Glutamatergic neuron (in vitro differentiated cells): ENCODE measurements at regions not wholly inside any gene's neighbourhood (a gene's known extent, or its start where the extent isn't known, plus 50 kb on each side); places are given as distances from the start of the nearest gene placed in this dataset.

Experiments
- DNase-seq: peaks from one replicate; pipeline ENCODE4 v3.0.0; 2022
- H3K27ac Mint-ChIP-seq: one replicate; pipeline ENCODE4 v1.8.0; 2020; ENCODE audit warnings: mild to moderate bottlenecking, mixed read lengths, inconsistent platforms; ENCODE audit not compliant: unreplicated experiment
- H3K27me3 Mint-ChIP-seq: one replicate; pipeline ENCODE4 v1.8.0; 2020; ENCODE audit warnings: mild to moderate bottlenecking, moderate library complexity, mixed read lengths, inconsistent platforms; ENCODE audit not compliant: unreplicated experiment
- H3K36me3 Mint-ChIP-seq: one replicate; pipeline ENCODE4 v1.8.0; 2020; ENCODE audit warnings: mild to moderate bottlenecking, mixed read lengths, inconsistent platforms; ENCODE audit not compliant: unreplicated experiment
- H3K4me1 Mint-ChIP-seq: one replicate; pipeline ENCODE4 v1.8.0; 2020; ENCODE audit warnings: mild to moderate bottlenecking, low read depth, mixed read lengths, inconsistent platforms; ENCODE audit not compliant: unreplicated experiment
- H3K4me3 Mint-ChIP-seq: one replicate; pipeline ENCODE4 v1.8.0; 2020; ENCODE audit warnings: mild to moderate bottlenecking, mixed read lengths, inconsistent platforms; ENCODE audit not compliant: unreplicated experiment
- H3K9me3 Mint-ChIP-seq: one replicate; pipeline ENCODE4 v1.8.0; 2020; ENCODE audit warnings: mild to moderate bottlenecking, moderate library complexity, mixed read lengths, inconsistent platforms; ENCODE audit not compliant: unreplicated experiment
- TF ChIP-seq, protein P1 (sequence below): fragments of 200-600 bp; sonication (generic); IDR thresholded peaks from one replicate; pipeline ENCODE4 v1.5.0; 2021; ENCODE audit not compliant: partially characterized antibody, unreplicated experiment

DNA sequence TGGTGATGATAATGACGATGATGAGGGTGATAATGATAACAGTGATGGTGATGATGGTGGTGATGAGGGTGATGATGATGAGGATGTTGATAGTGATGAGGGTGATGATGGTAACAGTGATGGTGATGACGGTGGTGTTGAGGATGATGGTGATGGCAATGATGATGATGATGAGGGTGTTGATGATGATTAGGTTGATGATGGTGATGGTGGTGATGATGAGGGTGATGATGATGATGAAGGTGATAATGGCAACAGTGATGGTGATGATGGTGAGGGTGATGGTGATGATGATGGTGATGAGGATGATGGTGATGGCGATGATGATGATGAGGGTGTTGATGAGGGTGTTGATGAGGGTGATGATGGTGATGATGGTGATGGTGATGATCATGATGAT is 93.8 kb upstream of the ZNF469 start:
- DNase-seq, result no peak
- H3K9me3 Mint-ChIP-seq, result peaks cover 14% of the 10 kb centered on the region
- TF ChIP-seq, protein P1, sequence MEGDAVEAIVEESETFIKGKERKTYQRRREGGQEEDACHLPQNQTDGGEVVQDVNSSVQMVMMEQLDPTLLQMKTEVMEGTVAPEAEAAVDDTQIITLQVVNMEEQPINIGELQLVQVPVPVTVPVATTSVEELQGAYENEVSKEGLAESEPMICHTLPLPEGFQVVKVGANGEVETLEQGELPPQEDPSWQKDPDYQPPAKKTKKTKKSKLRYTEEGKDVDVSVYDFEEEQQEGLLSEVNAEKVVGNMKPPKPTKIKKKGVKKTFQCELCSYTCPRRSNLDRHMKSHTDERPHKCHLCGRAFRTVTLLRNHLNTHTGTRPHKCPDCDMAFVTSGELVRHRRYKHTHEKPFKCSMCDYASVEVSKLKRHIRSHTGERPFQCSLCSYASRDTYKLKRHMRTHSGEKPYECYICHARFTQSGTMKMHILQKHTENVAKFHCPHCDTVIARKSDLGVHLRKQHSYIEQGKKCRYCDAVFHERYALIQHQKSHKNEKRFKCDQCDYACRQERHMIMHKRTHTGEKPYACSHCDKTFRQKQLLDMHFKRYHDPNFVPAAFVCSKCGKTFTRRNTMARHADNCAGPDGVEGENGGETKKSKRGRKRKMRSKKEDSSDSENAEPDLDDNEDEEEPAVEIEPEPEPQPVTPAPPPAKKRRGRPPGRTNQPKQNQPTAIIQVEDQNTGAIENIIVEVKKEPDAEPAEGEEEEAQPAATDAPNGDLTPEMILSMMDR, result no peak
- no peak overlapping the region for H3K4me3 Mint-ChIP-seq
- no peak overlapping the region for H3K27ac Mint-ChIP-seq
- no peaks in the 10 kb centered on the region for H3K36me3 Mint-ChIP-seq
- peaks cover 2% of the 10 kb centered on the region for H3K4me1 Mint-ChIP-seq
- H3K27me3 Mint-ChIP-seq, result peaks cover 6% of the 10 kb centered on the region

DNA sequence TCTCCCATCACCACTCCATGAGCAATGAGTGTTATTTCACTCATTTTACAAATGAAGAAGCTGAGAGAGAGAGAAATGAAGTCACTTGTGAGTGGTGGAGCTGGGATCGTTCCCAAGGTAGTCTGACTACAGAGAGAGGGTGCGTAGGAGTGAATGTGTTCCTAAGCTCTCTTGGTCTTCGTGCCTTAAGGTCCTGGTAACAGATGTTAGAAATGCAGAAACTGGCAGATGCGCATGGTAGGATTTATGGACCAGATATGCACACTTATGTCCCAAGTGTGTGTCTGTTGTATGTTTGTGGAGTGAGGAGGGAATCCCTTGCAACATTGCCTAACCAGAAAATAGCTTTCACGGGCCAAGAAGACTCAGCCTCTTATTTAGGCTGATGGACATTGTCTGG is 93.2 kb upstream of the ZNF469 start:
- Mint-ChIP-seq H3K27me3 (peaks cover 8% of the 10 kb centered on the region), H3K27ac (no peak overlapping the region), H3K9me3 (peaks cover 14% of the 10 kb centered on the region), H3K4me3 (no peak overlapping the region), H3K4me1 (peaks cover 6% of the 10 kb centered on the region), H3K36me3 (peaks cover 5% of the 10 kb centered on the region)
- DNase-seq, result no peak
- TF ChIP-seq, protein P1, result no peak

DNA sequence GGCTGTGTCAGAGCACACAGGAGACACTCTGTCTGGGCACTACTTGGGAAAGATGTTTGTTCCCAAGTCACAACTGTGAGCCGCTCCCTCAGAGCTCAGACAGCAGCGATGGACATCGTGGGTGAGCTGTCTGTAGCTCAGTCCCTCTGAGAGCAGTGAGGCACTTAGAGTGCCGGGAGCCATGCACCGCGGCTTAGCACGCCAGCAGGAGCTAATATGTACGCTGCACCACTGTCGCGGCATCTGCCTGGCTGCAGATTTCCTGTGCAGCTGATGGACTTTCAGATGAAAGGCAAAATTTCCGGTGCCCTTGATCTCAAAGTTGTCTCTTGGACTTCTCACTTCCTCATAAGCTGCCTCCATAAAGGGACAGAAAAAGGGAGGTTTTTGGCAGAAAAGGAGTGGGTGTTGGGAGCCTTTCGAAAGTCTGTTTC is 92.8 kb upstream of the ZNF469 start:
- H3K4me1 Mint-ChIP-seq, result peaks cover 7% of the 10 kb centered on the region
- H3K9me3 Mint-ChIP-seq, result peaks cover 11% of the 10 kb centered on the region
- no peak for DNase-seq
- H3K4me3 Mint-ChIP-seq, result no peak overlapping the region
- H3K36me3 Mint-ChIP-seq, result peaks cover 5% of the 10 kb centered on the region
- H3K27ac Mint-ChIP-seq, result no peak overlapping the region
- H3K27me3 Mint-ChIP-seq, result peaks cover 8% of the 10 kb centered on the region
- TF ChIP-seq, protein P1, result no peak

DNA sequence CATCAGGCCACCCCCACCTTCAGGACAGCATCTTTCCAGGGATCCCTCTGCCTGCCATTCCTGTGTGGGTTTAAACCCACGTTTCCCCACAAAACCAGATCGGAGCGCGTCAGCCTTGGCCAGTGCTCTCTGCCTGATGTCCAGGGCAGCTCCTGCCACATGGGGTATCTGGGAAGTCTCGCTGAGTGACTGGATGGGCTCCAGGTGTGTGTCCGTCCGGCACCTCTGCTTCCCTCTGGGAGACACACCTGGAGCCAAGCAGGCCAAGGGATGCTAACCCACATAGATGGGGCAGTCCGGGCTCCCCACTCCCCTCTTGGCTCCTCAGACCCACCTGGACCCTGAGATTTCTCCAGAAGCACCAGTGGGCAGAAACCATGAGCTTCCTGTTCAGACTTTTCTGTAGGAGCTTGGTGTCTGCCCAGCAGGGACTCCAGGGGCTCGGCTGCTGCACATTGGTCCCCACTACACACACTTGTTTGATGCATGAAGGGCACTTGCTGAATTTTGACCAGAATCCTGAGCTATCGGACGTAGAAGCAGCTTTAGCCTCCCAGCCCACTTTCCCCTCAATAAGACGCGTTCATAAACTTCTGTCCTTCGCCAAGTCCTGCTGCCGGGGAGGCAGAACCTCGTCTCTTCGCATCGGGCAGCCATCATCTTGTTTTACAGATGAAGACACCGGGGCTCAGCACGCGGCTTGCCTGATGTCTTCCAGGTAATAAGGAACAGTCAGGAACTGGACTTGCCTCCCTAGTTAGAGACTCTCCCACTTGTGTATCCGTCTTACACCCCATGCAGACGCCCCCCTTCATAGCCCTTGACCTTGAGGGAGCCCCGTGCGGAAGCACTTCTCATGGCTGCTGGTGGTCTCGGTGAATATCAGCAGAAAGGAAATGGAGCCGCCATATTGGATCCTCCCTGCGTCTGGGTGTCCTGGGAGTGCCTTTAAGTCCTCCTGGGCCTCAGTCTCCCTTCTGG is 91.6 kb upstream of the ZNF469 start:
- Mint-ChIP-seq H3K9me3 (peaks cover 11% of the 10 kb centered on the region), H3K36me3 (peaks cover 5% of the 10 kb centered on the region), H3K27ac (no peak overlapping the region), H3K4me3 (no peak overlapping the region), H3K27me3 (peaks cover 13% of the 10 kb centered on the region), H3K4me1 (peaks cover 11% of the 10 kb centered on the region)
- DNase-seq, result no peak
- TF ChIP-seq, protein P1, result no peak
